ENCODE measurements at regions not wholly inside any gene's neighbourhood (a gene's known extent, or its start where the extent isn't known, plus 50 kb on each side); places are given as distances from the start of the nearest gene placed in this dataset.
"Not testable (repeated sequence)": the region's sequence is repeated elsewhere in the genome, so short reads cannot be mapped to it uniquely, and the experiment has no call there.

DNA sequence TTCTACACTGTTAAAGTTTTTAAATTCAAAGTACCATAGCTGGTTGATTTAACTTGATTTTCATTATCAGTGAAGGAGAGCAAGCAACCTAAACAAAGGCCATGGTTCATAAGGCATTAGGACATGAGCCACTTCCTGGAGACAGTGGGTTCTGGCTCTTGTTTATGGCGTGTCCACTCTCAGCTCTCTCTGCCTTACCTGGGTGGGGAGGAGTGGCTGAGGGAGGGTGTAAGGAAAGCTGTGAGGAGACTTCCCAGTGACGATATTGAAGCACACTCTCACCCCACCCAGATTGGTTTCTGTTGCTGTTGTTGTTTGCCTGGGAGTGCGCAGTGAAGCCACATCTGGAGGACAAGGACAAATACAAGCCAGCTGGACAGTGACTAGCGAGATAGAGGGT, 365.3 kb upstream of the FZD8 start:
- no peaks in the 10 kb centered on the region for H3K9me3 ChIP-seq
- DNase-seq: no peak
- in situ Hi-C loops (cut with MboI; ENCODE audit: low sequenced_read_pairs in 4 of 4): no loop called here
- intact Hi-C loops (cut with DNase I; ENCODE audit: low total_unique reads): no loop called here
- H3K4me3 ChIP-seq: no peak overlapping the region
- H3K27me3 ChIP-seq: no peaks in the 10 kb centered on the region
- ATAC-seq: no peak
- no peaks in the 10 kb centered on the region for H3K4me1 ChIP-seq
- TF ChIP-seq POLR2A (IDR thresholded peaks at IDR 0.05): no peak
- TF ChIP-seq, protein P1, sequence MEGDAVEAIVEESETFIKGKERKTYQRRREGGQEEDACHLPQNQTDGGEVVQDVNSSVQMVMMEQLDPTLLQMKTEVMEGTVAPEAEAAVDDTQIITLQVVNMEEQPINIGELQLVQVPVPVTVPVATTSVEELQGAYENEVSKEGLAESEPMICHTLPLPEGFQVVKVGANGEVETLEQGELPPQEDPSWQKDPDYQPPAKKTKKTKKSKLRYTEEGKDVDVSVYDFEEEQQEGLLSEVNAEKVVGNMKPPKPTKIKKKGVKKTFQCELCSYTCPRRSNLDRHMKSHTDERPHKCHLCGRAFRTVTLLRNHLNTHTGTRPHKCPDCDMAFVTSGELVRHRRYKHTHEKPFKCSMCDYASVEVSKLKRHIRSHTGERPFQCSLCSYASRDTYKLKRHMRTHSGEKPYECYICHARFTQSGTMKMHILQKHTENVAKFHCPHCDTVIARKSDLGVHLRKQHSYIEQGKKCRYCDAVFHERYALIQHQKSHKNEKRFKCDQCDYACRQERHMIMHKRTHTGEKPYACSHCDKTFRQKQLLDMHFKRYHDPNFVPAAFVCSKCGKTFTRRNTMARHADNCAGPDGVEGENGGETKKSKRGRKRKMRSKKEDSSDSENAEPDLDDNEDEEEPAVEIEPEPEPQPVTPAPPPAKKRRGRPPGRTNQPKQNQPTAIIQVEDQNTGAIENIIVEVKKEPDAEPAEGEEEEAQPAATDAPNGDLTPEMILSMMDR (IDR thresholded peaks at IDR 0.05 in 4 of 5, conservative IDR thresholded peaks at IDR 0.05 in 1 of 5): no peak
- no peak overlapping the region for H3K27ac ChIP-seq
- H3K36me3 ChIP-seq: no peaks in the 10 kb centered on the region

DNA sequence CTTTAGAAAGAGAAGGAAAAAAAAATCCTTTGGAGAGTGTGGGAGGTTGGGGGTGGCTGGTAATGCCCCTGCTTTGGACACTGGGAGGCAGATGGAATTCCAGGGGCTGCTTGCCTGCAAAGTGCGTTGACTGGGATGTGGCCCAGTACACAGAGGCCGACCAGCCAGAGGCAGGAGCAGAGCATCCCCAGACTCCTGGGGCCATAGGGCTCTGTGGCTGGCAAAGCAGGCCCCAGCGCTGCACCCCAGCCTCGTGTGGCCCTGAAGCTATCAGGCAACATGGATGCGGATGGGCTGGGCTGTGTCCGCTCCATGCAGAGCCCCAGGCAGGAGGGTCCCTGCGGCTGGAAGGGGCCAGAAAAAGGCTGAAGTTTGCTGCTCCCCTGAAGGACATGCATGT, 361.6 kb upstream of the FZD8 start:
- intact Hi-C loops (cut with DNase I; ENCODE audit: low total_unique reads): no loop called here
- Histone ChIP-seq H3K36me3 (no peaks in the 10 kb centered on the region), H3K27ac (no peak overlapping the region), H3K27me3 (no peaks in the 10 kb centered on the region), H3K4me1 (no peaks in the 10 kb centered on the region), H3K4me3 (no peak overlapping the region), H3K9me3 (no peaks in the 10 kb centered on the region)
- in situ Hi-C loops (cut with MboI; ENCODE audit: low sequenced_read_pairs in 4 of 4): no loop called here
- TF ChIP-seq POLR2A (IDR thresholded peaks at IDR 0.05): no peak
- TF ChIP-seq, protein P1 (IDR thresholded peaks at IDR 0.05 in 4 of 5, conservative IDR thresholded peaks at IDR 0.05 in 1 of 5): no peak
- ATAC-seq: no peak
- DNase-seq: no peak

DNA sequence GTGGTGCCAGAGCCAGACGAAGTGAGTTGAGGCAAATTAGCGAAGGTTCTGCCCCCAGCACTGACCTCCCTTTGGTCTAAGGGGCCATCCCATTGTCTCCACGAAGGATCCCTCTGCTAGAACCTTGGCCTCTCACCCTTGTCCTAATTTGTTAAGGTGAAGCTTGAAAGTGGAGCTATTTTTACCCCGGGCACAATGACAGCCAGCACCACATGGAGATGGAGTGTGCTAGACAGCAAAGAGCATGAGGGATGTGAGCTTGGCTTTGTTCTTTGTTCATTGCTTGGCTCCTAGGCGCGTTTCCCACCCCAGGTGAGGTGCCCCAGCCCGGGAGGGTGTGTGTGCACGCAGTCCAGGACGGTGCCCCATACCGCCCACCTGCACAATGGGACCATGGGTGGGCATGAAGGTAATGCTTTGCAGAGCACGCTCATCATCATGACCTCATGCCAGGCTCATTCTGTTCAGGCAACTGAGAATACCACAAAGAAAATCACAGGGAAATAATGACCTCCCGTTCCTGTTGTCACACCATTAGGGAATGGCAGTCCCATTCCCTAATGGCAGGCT, 361.0 kb upstream of the FZD8 start:
- Histone ChIP-seq H3K4me1 (no peaks in the 10 kb centered on the region), H3K9me3 (no peaks in the 10 kb centered on the region), H3K4me3 (no peak overlapping the region), H3K27ac (no peak overlapping the region), H3K36me3 (no peaks in the 10 kb centered on the region), H3K27me3 (no peaks in the 10 kb centered on the region)
- intact Hi-C loops (cut with DNase I; ENCODE audit: low total_unique reads): no loop called here
- in situ Hi-C loops (cut with MboI; ENCODE audit: low sequenced_read_pairs in 4 of 4): no loop called here
- DNase-seq: no peak
- no peak for ATAC-seq
- TF ChIP-seq POLR2A (IDR thresholded peaks at IDR 0.05): no peak
- TF ChIP-seq, protein P1 (IDR thresholded peaks at IDR 0.05 in 4 of 5, conservative IDR thresholded peaks at IDR 0.05 in 1 of 5): no peak

DNA sequence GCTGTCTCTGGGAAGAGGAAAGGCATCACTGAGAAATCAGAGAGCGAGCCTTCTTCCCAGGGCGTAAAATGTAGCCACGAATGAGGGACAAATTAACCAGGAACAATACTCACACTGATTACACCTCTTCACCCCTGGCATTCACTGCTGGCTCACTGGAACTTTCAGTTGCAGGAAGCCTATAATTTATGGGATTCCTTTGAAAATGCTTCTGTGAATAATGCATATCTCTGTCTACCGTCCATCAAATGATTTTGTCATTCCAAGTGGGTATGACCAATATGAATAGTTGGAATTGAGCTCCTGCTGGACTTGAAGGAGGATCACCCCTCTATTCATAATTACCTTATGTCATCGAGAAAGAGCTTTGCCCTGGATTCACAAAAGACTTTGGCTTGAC, 360.3 kb upstream of the FZD8 start:
- DNase-seq (no peak), ATAC-seq (no peak)
- H3K27ac ChIP-seq: no peak overlapping the region
- H3K27me3 ChIP-seq: no peaks in the 10 kb centered on the region
- no peaks in the 10 kb centered on the region for H3K4me1 ChIP-seq
- no peaks in the 10 kb centered on the region for H3K36me3 ChIP-seq
- H3K4me3 ChIP-seq: no peak overlapping the region
- no peaks in the 10 kb centered on the region for H3K9me3 ChIP-seq
- TF ChIP-seq, protein P1 (IDR thresholded peaks at IDR 0.05 in 4 of 5, conservative IDR thresholded peaks at IDR 0.05 in 1 of 5): no peak
- TF ChIP-seq POLR2A (IDR thresholded peaks at IDR 0.05): no peak
- intact Hi-C loops (cut with DNase I; ENCODE audit: low total_unique reads): no loop called here
- in situ Hi-C loops (cut with MboI; ENCODE audit: low sequenced_read_pairs in 4 of 4): no loop called here

DNA sequence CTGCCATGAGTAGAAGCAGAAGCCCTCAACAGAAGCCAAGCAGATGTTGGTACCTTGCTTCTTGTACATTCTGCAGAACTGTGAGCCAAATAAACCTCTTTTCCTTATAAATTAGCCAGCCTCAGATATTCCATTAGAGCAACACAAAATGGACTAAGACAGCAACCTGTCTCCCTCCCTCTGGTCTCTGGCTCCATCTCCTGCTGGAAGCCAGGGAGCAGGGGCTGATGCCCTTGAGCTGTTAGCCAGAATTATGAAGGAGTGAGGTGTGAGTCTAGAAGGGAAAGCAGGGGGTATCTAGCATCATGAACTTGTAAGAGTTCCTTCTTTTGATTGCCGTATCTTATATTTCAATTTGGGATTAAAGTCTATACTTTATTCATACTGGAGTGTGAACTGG, 358.7 kb upstream of the FZD8 start:
- H3K4me3 ChIP-seq; ATAC-seq; H3K9me3 ChIP-seq; H3K27me3 ChIP-seq; H3K27ac ChIP-seq; in situ Hi-C loops (cut with MboI; ENCODE audit: low sequenced_read_pairs in 4 of 4); intact Hi-C loops (cut with DNase I; ENCODE audit: low total_unique reads); H3K4me1 ChIP-seq; DNase-seq; H3K36me3 ChIP-seq: not testable (repeated sequence)

All from gastrocnemius medialis (tissue), 4 donors.